GM06990 (cell line): ENCODE measurements at regions not wholly inside any gene's neighbourhood (a gene's known extent, or its start where the extent isn't known, plus 50 kb on each side); places are given as distances from the start of the nearest gene placed in this dataset.
"Not testable (repeated sequence)": the region's sequence is repeated elsewhere in the genome, so short reads cannot be mapped to it uniquely, and the experiment has no call there.

Experiments used
- DNase-seq: peaks from one replicate; pipeline ENCODE4 v3.0.0-alpha.2; 2011; ENCODE audit not compliant: insufficient read length; ENCODE audit errors: extremely low read depth
- H3K27me3 ChIP-seq: replicated peaks from 2 replicates; pipeline ENCODE4 v1.6.0; 2011; ENCODE audit warnings: low read length; ENCODE audit not compliant: control insufficient read depth, insufficient read depth
- H3K36me3 ChIP-seq: 2 replicates; pipeline ENCODE4 v1.5.1; 2011; ENCODE audit warnings: low read length; ENCODE audit not compliant: control insufficient read depth, insufficient read depth
- H3K4me3 ChIP-seq: replicated peaks from 2 replicates; pipeline ENCODE4 v1.5.1; 2011; ENCODE audit warnings: low read depth, mild to moderate bottlenecking, control low read depth, low read length
- CTCF ChIP-seq: IDR thresholded peaks from 2 replicates; pipeline ENCODE4 v1.5.1; 2011; ENCODE audit warnings: low read length, control low read depth, mild to moderate bottlenecking, inconsistent platforms; ENCODE audit not compliant: insufficient read depth, poor library complexity, severe bottlenecking

GRCh38 chr14:105925615-105926372 is 399.4 kb downstream of the TMEM121 start:
- Histone ChIP-seq H3K4me3 (no peak overlapping the region), H3K27me3 (no peaks in the 10 kb centered on the region), H3K36me3 (no peaks in the 10 kb centered on the region; the same call in 1 of the 2 replicates)
- TF ChIP-seq CTCF, result no peak
- no peak for DNase-seq

GRCh38 chr14:105926373-105927095 is 400.2 kb downstream of the TMEM121 start:
- TF ChIP-seq CTCF, result no peak
- Histone ChIP-seq H3K36me3 (no peaks in the 10 kb centered on the region; the same call in 1 of the 2 replicates), H3K27me3 (no peaks in the 10 kb centered on the region), H3K4me3 (no peak overlapping the region)
- DNase-seq, result no peak

GRCh38 chr14:105927096-105928060 is 401.0 kb downstream of the TMEM121 start:
- H3K36me3 ChIP-seq, result no peaks in the 10 kb centered on the region; the same call in 1 of the 2 replicates
- no peak for TF ChIP-seq CTCF
- H3K4me3 ChIP-seq, result no peak overlapping the region
- H3K27me3 ChIP-seq, result no peaks in the 10 kb centered on the region
- DNase-seq, result no peak

- H3K27me3 ChIP-seq, H3K4me3 ChIP-seq, H3K36me3 ChIP-seq, DNase-seq: not testable (repeated sequence)
Measured at GRCh38 chr14:105928171-105929111, 402.1 kb downstream of the TMEM121 start.

- no peaks in the 10 kb centered on the region for H3K27me3 ChIP-seq
- DNase-seq, result no peak
- H3K4me3 ChIP-seq, result no peak overlapping the region
- no peak for TF ChIP-seq CTCF
- H3K36me3 ChIP-seq, result no peaks in the 10 kb centered on the region; the same call in 1 of the 2 replicates
Measured at GRCh38 chr14:105929327-105930081, 403.1 kb downstream of the TMEM121 start.
